Glutamatergic neuron (in vitro differentiated cells): ENCODE measurements at regions not wholly inside any gene's neighbourhood (a gene's known extent, or its start where the extent isn't known, plus 50 kb on each side); places are given as distances from the start of the nearest gene placed in this dataset.

Source experiments
- DNase-seq: peaks from one replicate; pipeline ENCODE4 v3.0.0; 2022
- H3K27ac Mint-ChIP-seq: one replicate; pipeline ENCODE4 v1.8.0; 2020; ENCODE audit warnings: mild to moderate bottlenecking, mixed read lengths, inconsistent platforms; ENCODE audit not compliant: unreplicated experiment
- H3K27me3 Mint-ChIP-seq: one replicate; pipeline ENCODE4 v1.8.0; 2020; ENCODE audit warnings: mild to moderate bottlenecking, moderate library complexity, mixed read lengths, inconsistent platforms; ENCODE audit not compliant: unreplicated experiment
- H3K36me3 Mint-ChIP-seq: one replicate; pipeline ENCODE4 v1.8.0; 2020; ENCODE audit warnings: mild to moderate bottlenecking, mixed read lengths, inconsistent platforms; ENCODE audit not compliant: unreplicated experiment
- H3K4me1 Mint-ChIP-seq: one replicate; pipeline ENCODE4 v1.8.0; 2020; ENCODE audit warnings: mild to moderate bottlenecking, low read depth, mixed read lengths, inconsistent platforms; ENCODE audit not compliant: unreplicated experiment
- H3K4me3 Mint-ChIP-seq: one replicate; pipeline ENCODE4 v1.8.0; 2020; ENCODE audit warnings: mild to moderate bottlenecking, mixed read lengths, inconsistent platforms; ENCODE audit not compliant: unreplicated experiment
- H3K9me3 Mint-ChIP-seq: one replicate; pipeline ENCODE4 v1.8.0; 2020; ENCODE audit warnings: mild to moderate bottlenecking, moderate library complexity, mixed read lengths, inconsistent platforms; ENCODE audit not compliant: unreplicated experiment
- TF ChIP-seq, protein P1 (sequence below): fragments of 200-600 bp; sonication (generic); IDR thresholded peaks from one replicate; pipeline ENCODE4 v1.5.0; 2021; ENCODE audit not compliant: partially characterized antibody, unreplicated experiment

DNA sequence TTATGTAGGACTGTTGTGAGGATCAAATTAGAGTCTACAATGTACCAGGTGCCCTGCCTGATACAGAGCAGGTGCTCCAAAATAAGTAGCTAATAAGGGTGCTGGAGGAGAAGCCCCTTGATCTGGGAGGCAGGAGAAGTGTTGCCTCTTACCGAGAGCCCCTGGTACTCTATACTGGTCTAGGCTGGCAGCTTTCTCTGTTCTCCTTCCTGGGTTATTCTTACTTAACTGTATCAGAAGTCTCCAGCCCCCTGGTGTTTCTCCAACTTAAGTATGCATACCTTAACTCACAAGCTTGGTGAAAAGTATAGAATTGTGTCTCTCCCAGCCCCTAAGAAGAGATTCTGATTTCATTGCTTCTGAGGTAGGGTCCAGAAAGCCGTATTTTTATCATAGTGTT is 254.9 kb downstream of the LRIG3 start:
- Mint-ChIP-seq H3K9me3 (no peaks in the 10 kb centered on the region), H3K4me1 (no peaks in the 10 kb centered on the region), H3K27me3 (no peaks in the 10 kb centered on the region), H3K36me3 (no peaks in the 10 kb centered on the region), H3K27ac (no peak overlapping the region), H3K4me3 (no peak overlapping the region)
- no peak for DNase-seq
- TF ChIP-seq, protein P1, sequence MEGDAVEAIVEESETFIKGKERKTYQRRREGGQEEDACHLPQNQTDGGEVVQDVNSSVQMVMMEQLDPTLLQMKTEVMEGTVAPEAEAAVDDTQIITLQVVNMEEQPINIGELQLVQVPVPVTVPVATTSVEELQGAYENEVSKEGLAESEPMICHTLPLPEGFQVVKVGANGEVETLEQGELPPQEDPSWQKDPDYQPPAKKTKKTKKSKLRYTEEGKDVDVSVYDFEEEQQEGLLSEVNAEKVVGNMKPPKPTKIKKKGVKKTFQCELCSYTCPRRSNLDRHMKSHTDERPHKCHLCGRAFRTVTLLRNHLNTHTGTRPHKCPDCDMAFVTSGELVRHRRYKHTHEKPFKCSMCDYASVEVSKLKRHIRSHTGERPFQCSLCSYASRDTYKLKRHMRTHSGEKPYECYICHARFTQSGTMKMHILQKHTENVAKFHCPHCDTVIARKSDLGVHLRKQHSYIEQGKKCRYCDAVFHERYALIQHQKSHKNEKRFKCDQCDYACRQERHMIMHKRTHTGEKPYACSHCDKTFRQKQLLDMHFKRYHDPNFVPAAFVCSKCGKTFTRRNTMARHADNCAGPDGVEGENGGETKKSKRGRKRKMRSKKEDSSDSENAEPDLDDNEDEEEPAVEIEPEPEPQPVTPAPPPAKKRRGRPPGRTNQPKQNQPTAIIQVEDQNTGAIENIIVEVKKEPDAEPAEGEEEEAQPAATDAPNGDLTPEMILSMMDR = no peak

DNA sequence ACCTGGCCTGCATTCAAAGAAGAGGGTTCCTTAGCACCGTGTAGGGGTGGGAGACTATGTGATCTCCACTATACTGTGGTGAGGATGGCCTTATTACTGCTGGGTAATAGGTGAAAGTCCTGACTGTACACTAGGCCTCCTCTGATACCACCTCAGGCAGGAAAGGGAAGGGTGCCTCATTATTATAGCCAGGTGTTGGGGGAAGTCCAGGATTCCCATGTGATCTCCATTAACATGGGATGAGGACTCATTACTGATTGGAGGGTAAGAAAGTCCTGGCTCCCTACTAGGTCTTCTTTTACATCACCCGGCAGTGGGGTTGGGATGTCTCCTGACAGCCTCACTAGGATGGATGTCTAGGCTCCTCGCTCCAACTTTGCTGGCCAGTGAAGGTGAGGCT is 252.1 kb downstream of the LRIG3 start:
- Mint-ChIP-seq H3K36me3 (no peaks in the 10 kb centered on the region), H3K27ac (no peak overlapping the region), H3K4me1 (no peaks in the 10 kb centered on the region), H3K27me3 (no peaks in the 10 kb centered on the region), H3K9me3 (no peaks in the 10 kb centered on the region), H3K4me3 (no peak overlapping the region)
- DNase-seq = no peak
- TF ChIP-seq, protein P1 = no peak

DNA sequence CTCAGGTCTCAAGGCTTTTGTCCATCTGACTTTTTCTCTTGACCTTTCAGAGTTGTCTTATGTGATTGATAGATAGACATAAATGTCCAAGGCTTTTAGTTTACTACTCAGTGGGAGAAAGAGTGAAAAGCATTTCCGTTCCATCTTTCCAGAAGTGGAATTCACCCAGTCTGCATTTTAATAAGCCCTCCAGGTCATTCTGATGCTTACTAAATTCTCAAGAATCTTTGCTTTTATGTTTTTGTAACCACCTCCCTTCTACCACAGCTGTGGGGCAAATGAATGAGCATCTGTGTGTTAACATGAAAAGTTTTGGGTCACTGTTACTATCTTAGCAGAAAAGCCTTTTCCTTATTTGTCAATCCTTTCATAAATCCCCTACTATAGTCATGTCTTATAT is 251.4 kb downstream of the LRIG3 start:
- TF ChIP-seq, protein P1 = no peak
- H3K4me3 Mint-ChIP-seq = no peak overlapping the region
- H3K27ac Mint-ChIP-seq = no peak overlapping the region
- no peak for DNase-seq
- H3K36me3 Mint-ChIP-seq = no peaks in the 10 kb centered on the region
- H3K27me3 Mint-ChIP-seq = no peaks in the 10 kb centered on the region
- H3K9me3 Mint-ChIP-seq = no peaks in the 10 kb centered on the region
- no peaks in the 10 kb centered on the region for H3K4me1 Mint-ChIP-seq

DNA sequence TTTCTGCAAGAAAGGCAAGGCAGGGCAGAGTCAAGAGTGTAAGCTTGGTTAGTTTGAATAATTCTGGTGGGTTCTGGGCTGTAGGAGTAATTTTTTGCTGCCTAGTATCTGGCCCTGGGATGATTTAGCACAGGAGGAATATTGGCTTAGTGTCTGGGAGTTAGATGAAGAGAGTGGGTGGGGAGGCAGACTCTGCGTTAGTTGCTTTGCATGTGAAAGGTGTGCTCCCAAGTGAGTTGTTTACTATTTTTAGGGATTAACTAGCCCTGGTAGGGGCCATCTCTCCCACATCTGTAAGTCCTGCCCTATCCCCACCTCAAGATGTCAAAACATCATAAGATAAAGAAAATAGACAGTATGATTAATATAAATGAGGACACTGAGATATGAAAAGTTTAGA is 249.7 kb downstream of the LRIG3 start:
- TF ChIP-seq, protein P1 = no peak
- Mint-ChIP-seq H3K9me3 (no peaks in the 10 kb centered on the region), H3K4me1 (no peaks in the 10 kb centered on the region), H3K4me3 (no peak overlapping the region), H3K36me3 (no peaks in the 10 kb centered on the region), H3K27ac (no peak overlapping the region), H3K27me3 (no peaks in the 10 kb centered on the region)
- no peak for DNase-seq

DNA sequence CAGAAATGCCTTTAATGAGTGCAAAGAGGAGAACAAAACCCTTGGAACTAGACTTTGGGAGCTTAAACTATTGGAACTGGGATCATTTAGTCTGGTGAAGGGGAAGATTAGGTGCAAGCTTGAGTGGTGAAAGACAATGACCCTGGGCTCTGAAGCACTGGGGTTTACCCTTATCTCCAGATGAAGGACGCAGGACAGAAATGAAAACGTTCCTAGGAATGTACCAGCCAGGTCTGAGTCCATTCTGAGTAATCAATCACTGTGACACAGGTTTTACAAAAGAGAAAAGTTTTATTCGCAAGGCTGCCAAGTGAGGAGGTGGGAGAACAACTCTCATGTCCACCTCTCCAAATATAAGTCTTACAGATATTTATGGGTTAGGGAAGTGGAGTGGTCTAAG is 249.1 kb downstream of the LRIG3 start:
- Mint-ChIP-seq H3K9me3 (no peaks in the 10 kb centered on the region), H3K4me3 (no peak overlapping the region), H3K27ac (no peak overlapping the region), H3K36me3 (no peaks in the 10 kb centered on the region), H3K4me1 (no peaks in the 10 kb centered on the region), H3K27me3 (no peaks in the 10 kb centered on the region)
- TF ChIP-seq, protein P1 = no peak
- DNase-seq = no peak
